Panc1 (cell line): ENCODE measurements at regions not wholly inside any gene's neighbourhood (a gene's known extent, or its start where the extent isn't known, plus 50 kb on each side); places are given as distances from the start of the nearest gene placed in this dataset.

ENCODE experiments used
- ATAC-seq: fragments of 200-7000 bp; cut with Tn5 transposase; 2 replicates; pipeline ENCODE4 v1.9.1; 2020; ENCODE audit warnings: mild to moderate bottlenecking, moderate library complexity
- BruUV-seq: library from RNA; stranded (reverse); fragments of 400-500 nt; replicated peaks from 2 replicates; lab custom pipeline; 2021; lab: Mats Ljungman, UMichigan
- CTCF ChIA-PET: fragments of 300-600 bp; sonication (Branson Sonifier 250); formaldehyde crosslinking; loops from one replicate; lab custom pipeline; 2022; ENCODE audit warnings: antibody characterized with exemption; lab: Charles Lee
- POLR2A ChIA-PET: fragments of 300-600 bp; sonication (Branson Sonifier 250); formaldehyde crosslinking; loops from one replicate; lab custom pipeline; 2022; ENCODE audit warnings: antibody characterized with exemption; lab: Charles Lee
- DNase-seq: peaks from one replicate; pipeline ENCODE4 v3.0.0-alpha.2; 2010; ENCODE audit warnings: low read depth, low spot score
- H3K27ac ChIP-seq: 2 replicates; pipeline ENCODE4 v1.5.1; 2011; ENCODE audit warnings: mild to moderate bottlenecking, low read length, inconsistent platforms
- H3K27me3 ChIP-seq: fragments of 200-500 bp; sonication (Bioruptor generic); 2 replicates; pipeline ENCODE4 v1.6.0; 2014; ENCODE audit warnings: low read length, inconsistent platforms; ENCODE audit not compliant: control insufficient read depth, insufficient read depth
- H3K36me3 ChIP-seq: fragments of 200-500 bp; sonication (Bioruptor generic); 2 replicates; pipeline ENCODE4 v1.5.1; 2014; ENCODE audit warnings: inconsistent platforms, mild to moderate bottlenecking, low read length, moderate library complexity; ENCODE audit not compliant: control insufficient read depth, insufficient read depth
- H3K4me1 ChIP-seq: 2 replicates; pipeline ENCODE4 v1.5.1; 2011; ENCODE audit warnings: inconsistent platforms, mild to moderate bottlenecking, low read length, moderate library complexity; ENCODE audit not compliant: control insufficient read depth, insufficient read depth
- H3K4me3 ChIP-seq, 2 experiments: 2 replicates each; pipeline ENCODE4 v1.5.1; 2011 to 2012; ENCODE audit warnings: low read depth in 2 of 2, low read length in 2 of 2, mild to moderate bottlenecking in 2 of 2, inconsistent platforms in 1 of 2, moderate library complexity in 1 of 2
- H3K9me3 ChIP-seq: fragments of 200-500 bp; sonication (Bioruptor generic); 2 replicates; pipeline ENCODE4 v1.5.1; 2014; ENCODE audit warnings: low read depth, mild to moderate bottlenecking, inconsistent platforms, low read length, moderate library complexity; ENCODE audit not compliant: control insufficient read depth, insufficient read depth
- CTCF ChIP-seq: fragments of 450-650 bp; IDR thresholded peaks from 2 replicates; pipeline ENCODE4 v1.5.1; 2017; ENCODE audit warnings: mild to moderate bottlenecking
- POLR2AphosphoS5 ChIP-seq: IDR thresholded peaks from 2 replicates; pipeline ENCODE4 v1.6.1; 2012; ENCODE audit warnings: mild to moderate bottlenecking, low read depth, low read length, moderate library complexity
- REST ChIP-seq, 2 experiments: IDR thresholded peaks; 2 replicates each; pipeline ENCODE4 v1.6.1; 2011 to 2012; ENCODE audit warnings: low read depth in 2 of 2, control low read depth in 1 of 2, low read length in 1 of 2, mild to moderate bottlenecking in 1 of 2, moderate library complexity in 1 of 2; ENCODE audit not compliant: insufficient read depth in 1 of 2
- SIN3A ChIP-seq: IDR thresholded peaks from 2 replicates; pipeline ENCODE4 v1.6.1; 2012; ENCODE audit warnings: low read depth, mild to moderate bottlenecking, low read length, moderate library complexity, borderline replicate concordance; ENCODE audit not compliant: insufficient read depth
- TCF7L2 ChIP-seq: IDR thresholded peaks from 2 replicates; pipeline ENCODE4 v1.6.1; 2011; ENCODE audit warnings: mild to moderate bottlenecking, low read depth, low read length, inconsistent platforms
- in situ Hi-C: cut with HindIII; loops from 2 replicates; pipeline ENCODE4 v1.10.0; 2016; ENCODE audit warnings: low sequenced_read_pairs, low pct_unique_long_range_greater_than_20kb
- intact Hi-C: fragments of 100-400 bp; cut with micrococcal nuclease; formaldehyde crosslinking; loops from one replicate; pipeline ENCODE4 v1.10.0; 2022; ENCODE audit not compliant: unreplicated experiment

GRCh38 chr3:64798316-64798715 is 110.5 kb upstream of the ADAMTS9 start:
- H3K27ac ChIP-seq = no peak overlapping the region
- no peaks in the 10 kb centered on the region for H3K4me1 ChIP-seq
- no peaks in the 10 kb centered on the region for H3K9me3 ChIP-seq
- CTCF ChIA-PET = no interaction called here
- H3K27me3 ChIP-seq = no peaks in the 10 kb centered on the region
- ATAC-seq = no peak
- TF ChIP-seq TCF7L2 = no peak
- no peak for TF ChIP-seq POLR2AphosphoS5
- no peak for TF ChIP-seq REST (IDR thresholded peaks at IDR 0.05; ENCODE audit: insufficient read depth in 1 of 2, low read depth in 2 of 2, low read length in 1 of 2)
- no peak for TF ChIP-seq CTCF
- TF ChIP-seq SIN3A = no peak
- no peak overlapping the region for H3K4me3 ChIP-seq
- H3K36me3 ChIP-seq = no peaks in the 10 kb centered on the region
- DNase-seq = no peak
- in situ Hi-C loops = no loop called here
- intact Hi-C loops = no loop called here
- no TSS peak for BruUV-seq
- POLR2A ChIA-PET = no interaction called here

GRCh38 chr3:64796607-64797399 is 109.0 kb upstream of the ADAMTS9 start:
- H3K4me3 ChIP-seq = no peak overlapping the region
- intact Hi-C loops = no loop called here
- no TSS peak for BruUV-seq
- no peaks in the 10 kb centered on the region for H3K9me3 ChIP-seq
- no peaks in the 10 kb centered on the region for H3K4me1 ChIP-seq
- H3K27ac ChIP-seq = no peak overlapping the region
- in situ Hi-C loops = no loop called here
- ATAC-seq = no peak
- no peaks in the 10 kb centered on the region for H3K27me3 ChIP-seq
- ChIA-PET CTCF (no interaction called here), POLR2A (no interaction called here)
- TF ChIP-seq TCF7L2 = no peak
- no peak for TF ChIP-seq REST (IDR thresholded peaks at IDR 0.05; ENCODE audit: insufficient read depth in 1 of 2, low read depth in 2 of 2, low read length in 1 of 2)
- no peak for TF ChIP-seq CTCF
- TF ChIP-seq SIN3A = no peak
- TF ChIP-seq POLR2AphosphoS5 = no peak
- DNase-seq = no peak
- no peaks in the 10 kb centered on the region for H3K36me3 ChIP-seq
